ENCODE measurements at regions not wholly inside any gene's neighbourhood (a gene's known extent, or its start where the extent isn't known, plus 50 kb on each side); places are given as distances from the start of the nearest gene placed in this dataset.

GRCh38 chr13:33373624-33374023 is 88.1 kb upstream of the STARD13 start:
- DNase-seq = no peak

GRCh38 chr13:33375421-33375820 is 89.9 kb upstream of the STARD13 start:
- DNase-seq = no peak

- no peak for DNase-seq
These were observed 90.7 kb upstream of the STARD13 start for GRCh38 chr13:33376212-33376611.

- no peak for DNase-seq
These were observed 91.9 kb upstream of the STARD13 start for GRCh38 chr13:33377411-33377810.

- no peak for DNase-seq
These were observed 92.3 kb upstream of the STARD13 start for GRCh38 chr13:33377825-33378224.

- DNase-seq = peak; percentile 30
These were observed 94.1 kb upstream of the STARD13 start for GRCh38 chr13:33379608-33380007.

- DNase-seq = no peak
These were observed 95.0 kb upstream of the STARD13 start for GRCh38 chr13:33380487-33381079.

- no peak for DNase-seq
These were observed 95.6 kb upstream of the STARD13 start for GRCh38 chr13:33381180-33381579.

GRCh38 chr13:33381906-33382305 is 96.4 kb upstream of the STARD13 start:
- no peak for DNase-seq

- no peak for DNase-seq
These were observed 98.4 kb upstream of the STARD13 start for GRCh38 chr13:33383724-33384577.

- DNase-seq = no peak
These were observed 102.9 kb upstream of the STARD13 start for GRCh38 chr13:33388286-33388998.

- DNase-seq = peak; percentile 7
These were observed 107.3 kb upstream of the STARD13 start for GRCh38 chr13:33392794-33393405.

- no peak for DNase-seq
These were observed 108.9 kb upstream of the STARD13 start for GRCh38 chr13:33394294-33394932.

GRCh38 chr13:33401238-33401637 is 115.7 kb upstream of the STARD13 start:
- peak; percentile 12 for DNase-seq

GRCh38 chr13:33402975-33403374 is 117.4 kb upstream of the STARD13 start:
- no peak for DNase-seq

GRCh38 chr13:33403807-33404362 is 118.3 kb upstream of the STARD13 start:
- DNase-seq = no peak

- no peak for DNase-seq
These were observed 119.8 kb upstream of the STARD13 start for GRCh38 chr13:33405371-33405770.

GRCh38 chr13:33409673-33410510 is 124.3 kb upstream of the STARD13 start:
- no peak for DNase-seq

GRCh38 chr13:33410619-33411018 is 125.1 kb upstream of the STARD13 start:
- DNase-seq = no peak

GRCh38 chr13:33411312-33411711 is 125.8 kb upstream of the STARD13 start:
- no peak for DNase-seq

- DNase-seq = no peak
These were observed 130.3 kb upstream of the STARD13 start for GRCh38 chr13:33415822-33416221.
